OCI-LY1 (cell line): ENCODE measurements at regions not wholly inside any gene's neighbourhood (a gene's known extent, or its start where the extent isn't known, plus 50 kb on each side); places are given as distances from the start of the nearest gene placed in this dataset.

ENCODE experiments used
- H2AFZ ChIP-seq: fragments of 200-600 bp; sonication (generic), shearing (Covaris generic); 2 replicates; pipeline ENCODE4 v1.6.0; 2014; ENCODE audit warnings: antibody characterized with exemption, mild to moderate bottlenecking, low read length
- H3F3A ChIP-seq: fragments of 200-600 bp; sonication (generic), shearing (Covaris generic); 2 replicates; pipeline ENCODE4 v1.6.0; 2014; ENCODE audit warnings: mild to moderate bottlenecking, antibody characterized with exemption, low read length, moderate library complexity; ENCODE audit not compliant: insufficient read depth
- H3K27ac ChIP-seq: fragments of 200-600 bp; sonication (generic); 2 replicates; pipeline ENCODE4 v1.5.1; 2014; ENCODE audit warnings: low read length, mixed run types, mild to moderate bottlenecking, low read depth; ENCODE audit not compliant: poor library complexity, severe bottlenecking
- H3K27me3 ChIP-seq: fragments of 200-600 bp; sonication (generic); 2 replicates; pipeline ENCODE4 v1.6.0; 2014; ENCODE audit warnings: antibody characterized with exemption, mild to moderate bottlenecking, low read length, moderate library complexity; ENCODE audit not compliant: insufficient read depth
- H3K36me3 ChIP-seq: fragments of 200-600 bp; sonication (generic); 2 replicates; pipeline ENCODE4 v1.6.1; 2014; ENCODE audit warnings: mild to moderate bottlenecking, antibody characterized with exemption, low read length, moderate library complexity, mixed read lengths; ENCODE audit not compliant: insufficient read depth
- H3K4me1 ChIP-seq: fragments of 200-600 bp; sonication (generic); 2 replicates; pipeline ENCODE4 v1.5.1; 2014; ENCODE audit warnings: mild to moderate bottlenecking, low read length, moderate library complexity; ENCODE audit not compliant: insufficient read depth, severe bottlenecking
- H3K4me2 ChIP-seq: fragments of 200-600 bp; sonication (generic), shearing (Covaris generic); 2 replicates; pipeline ENCODE4 v1.6.1; 2014; ENCODE audit warnings: low read length
- H3K4me3 ChIP-seq: fragments of 200-600 bp; sonication (generic); 2 replicates; pipeline ENCODE4 v1.5.1; 2014; ENCODE audit warnings: low read length, low read depth, mild to moderate bottlenecking, mixed read lengths; ENCODE audit not compliant: poor library complexity, severe bottlenecking
- H3K79me2 ChIP-seq: fragments of 200-600 bp; shearing (Covaris generic); 2 replicates; pipeline ENCODE4 v1.6.1; 2016; ENCODE audit warnings: mixed run types, low read length, mixed read lengths; ENCODE audit not compliant: insufficient read depth
- H3K9ac ChIP-seq: fragments of 200-600 bp; sonication (generic), shearing (Covaris generic); 2 replicates; pipeline ENCODE4 v1.6.1; 2014; ENCODE audit warnings: mild to moderate bottlenecking, low read length, mixed read lengths
- H3K9me2 ChIP-seq: fragments of 200-600 bp; sonication (generic), shearing (Covaris generic); 2 replicates; pipeline ENCODE4 v1.6.1; 2014; ENCODE audit warnings: low read depth, mild to moderate bottlenecking, low read length, mixed read lengths
- H3K9me3 ChIP-seq: fragments of 200-600 bp; shearing (Covaris generic); 2 replicates; pipeline ENCODE4 v1.6.1; 2014; ENCODE audit warnings: low read length, mixed read lengths
- H4K20me1 ChIP-seq: fragments of 200-600 bp; sonication (generic), shearing (Covaris generic); 2 replicates; pipeline ENCODE4 v1.6.0; 2016; ENCODE audit warnings: mild to moderate bottlenecking, low read length; ENCODE audit not compliant: insufficient read depth
- EZH2 ChIP-seq: fragments of 200-600 bp; sonication (generic), shearing (Covaris generic); IDR thresholded peaks from 2 replicates; pipeline ENCODE4 v1.8.0; 2017; ENCODE audit warnings: borderline replicate concordance, mixed run types, mild to moderate bottlenecking, antibody characterized with exemption, low read length, moderate library complexity, mixed read lengths
- TF ChIP-seq, protein P1 (sequence below): fragments of 200-600 bp; sonication (generic), shearing (Covaris generic); IDR thresholded peaks from 2 replicates; pipeline ENCODE4 v1.5.1; 2017; ENCODE audit warnings: mild to moderate bottlenecking, antibody characterized with exemption, low read length, moderate library complexity, mixed read lengths

DNA sequence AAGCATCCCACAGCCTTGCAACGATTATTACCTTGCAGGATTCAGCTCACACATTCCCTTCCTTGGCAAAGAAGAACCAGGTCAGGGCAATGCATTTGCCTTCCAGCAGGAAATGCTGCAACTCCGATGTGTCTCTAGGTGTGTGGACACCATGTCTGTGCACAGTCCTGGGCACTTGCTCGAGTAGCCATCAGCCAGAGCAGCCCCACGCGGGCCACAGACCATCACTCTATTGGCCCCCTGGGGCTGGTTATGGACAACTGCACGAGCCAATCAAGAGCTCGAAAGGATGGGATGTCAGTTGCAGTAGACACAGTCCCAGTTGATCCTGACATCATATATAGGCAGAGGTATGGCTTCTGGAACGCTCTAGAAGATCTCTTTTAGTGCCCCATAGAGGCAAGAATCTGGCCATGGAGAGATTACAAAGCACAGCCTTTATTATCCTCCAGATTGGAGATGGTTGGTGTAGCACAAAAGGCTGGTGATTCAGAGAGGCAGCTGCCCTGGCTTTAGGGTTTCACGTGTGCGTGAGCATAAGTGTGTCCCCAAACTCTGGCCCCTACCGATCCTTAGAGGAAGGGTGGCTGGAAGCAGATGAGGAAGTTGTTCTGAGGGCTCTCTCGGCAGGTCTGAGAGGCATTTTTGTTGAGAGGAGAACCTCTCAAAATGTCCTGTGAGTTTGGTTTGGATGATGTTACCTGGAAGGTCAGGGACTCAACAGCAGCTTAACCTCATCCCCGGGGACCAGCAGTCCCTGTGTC, 403.8 kb downstream of the SEC14L1 start:
- H3K36me3 ChIP-seq = no peaks in the 10 kb centered on the region
- H3K4me3 ChIP-seq = no peak overlapping the region
- H3K9me2 ChIP-seq = no peaks in the 10 kb centered on the region
- no peaks in the 10 kb centered on the region for H3K9me3 ChIP-seq
- no peak overlapping the region for H3K4me2 ChIP-seq
- H4K20me1 ChIP-seq = no peaks in the 10 kb centered on the region
- no peak overlapping the region for H3K9ac ChIP-seq
- TF ChIP-seq EZH2 = no peak
- TF ChIP-seq, protein P1, sequence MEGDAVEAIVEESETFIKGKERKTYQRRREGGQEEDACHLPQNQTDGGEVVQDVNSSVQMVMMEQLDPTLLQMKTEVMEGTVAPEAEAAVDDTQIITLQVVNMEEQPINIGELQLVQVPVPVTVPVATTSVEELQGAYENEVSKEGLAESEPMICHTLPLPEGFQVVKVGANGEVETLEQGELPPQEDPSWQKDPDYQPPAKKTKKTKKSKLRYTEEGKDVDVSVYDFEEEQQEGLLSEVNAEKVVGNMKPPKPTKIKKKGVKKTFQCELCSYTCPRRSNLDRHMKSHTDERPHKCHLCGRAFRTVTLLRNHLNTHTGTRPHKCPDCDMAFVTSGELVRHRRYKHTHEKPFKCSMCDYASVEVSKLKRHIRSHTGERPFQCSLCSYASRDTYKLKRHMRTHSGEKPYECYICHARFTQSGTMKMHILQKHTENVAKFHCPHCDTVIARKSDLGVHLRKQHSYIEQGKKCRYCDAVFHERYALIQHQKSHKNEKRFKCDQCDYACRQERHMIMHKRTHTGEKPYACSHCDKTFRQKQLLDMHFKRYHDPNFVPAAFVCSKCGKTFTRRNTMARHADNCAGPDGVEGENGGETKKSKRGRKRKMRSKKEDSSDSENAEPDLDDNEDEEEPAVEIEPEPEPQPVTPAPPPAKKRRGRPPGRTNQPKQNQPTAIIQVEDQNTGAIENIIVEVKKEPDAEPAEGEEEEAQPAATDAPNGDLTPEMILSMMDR = no peak
- peaks cover 10% of the 10 kb centered on the region; the same call in 1 of the 2 replicates for H3K27me3 ChIP-seq
- H3K79me2 ChIP-seq = no peaks in the 10 kb centered on the region
- peaks cover 5% of the 10 kb centered on the region for H3K4me1 ChIP-seq
- no peak overlapping the region for H2AFZ ChIP-seq
- H3K27ac ChIP-seq = no peak overlapping the region
- H3F3A ChIP-seq = no peaks in the 10 kb centered on the region

DNA sequence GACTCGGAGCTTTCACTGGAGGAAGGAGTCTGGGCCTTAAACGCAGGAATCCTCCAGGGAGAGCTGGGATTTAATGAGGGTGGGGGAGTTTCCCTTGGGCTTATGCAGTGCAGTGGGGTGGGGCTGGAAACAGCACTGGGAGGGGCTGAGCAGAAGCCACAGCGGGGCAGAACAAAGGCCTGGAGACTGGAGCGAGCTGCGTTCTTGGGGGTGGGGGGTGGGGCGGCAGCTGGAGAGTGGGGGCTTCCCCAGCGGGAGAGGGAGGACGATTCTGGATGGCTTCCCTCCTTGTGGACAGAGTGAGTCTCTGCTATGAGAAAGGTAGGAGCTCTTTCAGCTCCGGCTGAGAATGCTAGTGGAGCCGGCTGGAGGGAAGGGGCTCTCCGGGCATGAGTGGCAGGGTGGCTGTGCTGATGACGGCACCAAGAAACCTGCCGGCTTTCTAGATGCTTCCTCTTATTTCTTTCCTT, 406.0 kb downstream of the SEC14L1 start:
- Histone ChIP-seq H3K4me3 (no peak overlapping the region), H3K79me2 (no peaks in the 10 kb centered on the region), H3K27ac (no peak overlapping the region), H3K9ac (no peak overlapping the region), H4K20me1 (no peaks in the 10 kb centered on the region), H3K9me3 (no peaks in the 10 kb centered on the region), H3K4me2 (no peak overlapping the region), H3F3A (no peaks in the 10 kb centered on the region), H3K9me2 (no peaks in the 10 kb centered on the region), H3K36me3 (no peaks in the 10 kb centered on the region), H2AFZ (no peak overlapping the region), H3K27me3 (peaks cover 10% of the 10 kb centered on the region; the same call in 1 of the 2 replicates), H3K4me1 (no peaks in the 10 kb centered on the region)
- TF ChIP-seq EZH2 = no peak
- TF ChIP-seq, protein P1 = no peak

DNA sequence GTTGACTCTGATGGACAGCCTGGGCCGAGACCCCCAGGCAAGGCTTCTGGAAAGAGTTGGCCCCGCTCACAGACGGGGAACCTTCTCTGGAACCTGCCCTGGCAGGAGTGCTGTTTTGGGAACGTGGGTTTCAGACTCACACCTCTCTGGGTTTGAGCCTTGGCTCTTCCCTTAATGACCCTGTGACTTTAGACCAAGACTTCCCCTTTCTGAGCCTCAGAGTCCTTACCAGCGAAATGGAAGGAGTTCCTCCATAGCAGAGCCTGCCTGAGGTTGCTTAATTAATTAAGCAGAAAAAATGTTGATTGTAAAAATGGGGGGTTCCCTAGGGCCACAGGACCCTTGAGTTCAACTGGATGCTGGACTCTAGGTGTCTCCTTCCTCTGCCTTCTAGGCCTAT, 408.2 kb downstream of the SEC14L1 start:
- no peaks in the 10 kb centered on the region for H3K9me2 ChIP-seq
- H3K27me3 ChIP-seq = peaks cover 10% of the 10 kb centered on the region
- TF ChIP-seq, protein P1 = no peak
- no peak for TF ChIP-seq EZH2
- H3K36me3 ChIP-seq = no peaks in the 10 kb centered on the region
- H2AFZ ChIP-seq = no peak overlapping the region
- no peaks in the 10 kb centered on the region for H4K20me1 ChIP-seq
- no peak overlapping the region for H3K4me2 ChIP-seq
- H3K9me3 ChIP-seq = no peaks in the 10 kb centered on the region
- no peak overlapping the region for H3K4me3 ChIP-seq
- H3F3A ChIP-seq = no peaks in the 10 kb centered on the region
- H3K79me2 ChIP-seq = no peaks in the 10 kb centered on the region
- H3K9ac ChIP-seq = no peak overlapping the region
- no peak overlapping the region for H3K27ac ChIP-seq
- no peaks in the 10 kb centered on the region for H3K4me1 ChIP-seq
